Choroid plexus epithelial cell (primary cell): ENCODE measurements at regions not wholly inside any gene's neighbourhood (a gene's known extent, or its start where the extent isn't known, plus 50 kb on each side); places are given as distances from the start of the nearest gene placed in this dataset.

Experiments
- DNase-seq: peaks from one replicate; pipeline ENCODE4 v3.0.0-alpha.2; 2010; ENCODE audit warnings: low read depth
- H3K4me3 ChIP-seq: 2 replicates; pipeline ENCODE4 v1.5.1; 2011; ENCODE audit warnings: low read depth, mild to moderate bottlenecking, control low read depth, low read length, moderate library complexity
- TF ChIP-seq, protein P1 (sequence below): conservative IDR thresholded peaks from 2 replicates; pipeline ENCODE4 v1.5.1; 2011; ENCODE audit warnings: low read depth, mild to moderate bottlenecking, control low read depth, inconsistent platforms, low read length, moderate library complexity

GRCh38 chr5:5558102-5558501, 135.6 kb downstream of the ICE1 start:
- H3K4me3 ChIP-seq, result no peak overlapping the region
- DNase-seq, result no peak
- TF ChIP-seq, protein P1, sequence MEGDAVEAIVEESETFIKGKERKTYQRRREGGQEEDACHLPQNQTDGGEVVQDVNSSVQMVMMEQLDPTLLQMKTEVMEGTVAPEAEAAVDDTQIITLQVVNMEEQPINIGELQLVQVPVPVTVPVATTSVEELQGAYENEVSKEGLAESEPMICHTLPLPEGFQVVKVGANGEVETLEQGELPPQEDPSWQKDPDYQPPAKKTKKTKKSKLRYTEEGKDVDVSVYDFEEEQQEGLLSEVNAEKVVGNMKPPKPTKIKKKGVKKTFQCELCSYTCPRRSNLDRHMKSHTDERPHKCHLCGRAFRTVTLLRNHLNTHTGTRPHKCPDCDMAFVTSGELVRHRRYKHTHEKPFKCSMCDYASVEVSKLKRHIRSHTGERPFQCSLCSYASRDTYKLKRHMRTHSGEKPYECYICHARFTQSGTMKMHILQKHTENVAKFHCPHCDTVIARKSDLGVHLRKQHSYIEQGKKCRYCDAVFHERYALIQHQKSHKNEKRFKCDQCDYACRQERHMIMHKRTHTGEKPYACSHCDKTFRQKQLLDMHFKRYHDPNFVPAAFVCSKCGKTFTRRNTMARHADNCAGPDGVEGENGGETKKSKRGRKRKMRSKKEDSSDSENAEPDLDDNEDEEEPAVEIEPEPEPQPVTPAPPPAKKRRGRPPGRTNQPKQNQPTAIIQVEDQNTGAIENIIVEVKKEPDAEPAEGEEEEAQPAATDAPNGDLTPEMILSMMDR, result no peak

DNA sequence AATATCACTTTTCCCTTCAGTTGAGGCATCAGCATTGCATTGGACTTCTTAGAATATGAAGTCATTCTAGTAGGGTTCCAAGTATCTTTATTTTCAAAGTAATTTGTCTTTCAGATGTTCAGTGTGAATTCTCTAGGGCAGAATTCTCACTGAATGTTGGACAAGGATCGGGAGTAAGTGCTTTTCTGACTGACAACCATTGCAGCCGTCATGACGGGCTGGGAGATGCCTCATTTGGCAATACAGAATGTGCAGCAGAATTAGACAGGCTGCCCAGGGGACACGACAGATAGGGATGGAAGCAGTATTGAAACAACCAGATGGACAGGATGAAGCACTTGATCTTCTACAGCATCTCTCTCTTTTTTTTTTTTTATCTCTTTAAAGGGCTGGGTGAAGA, 129.0 kb downstream of the ICE1 start:
- TF ChIP-seq, protein P1, result no peak
- no peak overlapping the region for H3K4me3 ChIP-seq
- DNase-seq, result no peak

DNA sequence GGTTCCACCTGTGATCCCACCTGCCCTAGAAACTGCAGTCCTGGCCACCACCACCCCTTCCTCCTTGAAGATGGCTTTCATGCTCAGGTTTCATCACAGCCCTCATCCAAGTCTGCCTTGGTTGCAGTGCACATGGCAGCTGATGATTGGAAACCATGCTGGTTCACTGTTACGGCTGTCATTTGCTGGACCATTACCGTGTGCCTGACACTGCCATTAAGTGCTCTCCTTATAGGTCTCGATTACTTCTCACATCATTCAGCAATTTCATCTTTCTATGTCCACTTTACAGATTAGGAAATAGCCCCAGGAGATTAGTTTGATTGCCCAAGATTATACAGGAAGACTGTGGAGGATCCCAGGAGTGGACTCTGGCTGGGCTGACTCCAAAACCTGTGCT, 123.9 kb downstream of the ICE1 start:
- DNase-seq, result no peak
- TF ChIP-seq, protein P1, result no peak
- no peak overlapping the region for H3K4me3 ChIP-seq

GRCh38 chr5:5544094-5544663, 121.7 kb downstream of the ICE1 start:
- DNase-seq, result no peak
- no peak overlapping the region for H3K4me3 ChIP-seq
- TF ChIP-seq, protein P1, result no peak

- DNase-seq, result no peak
- H3K4me3 ChIP-seq, result no peak overlapping the region
- TF ChIP-seq, protein P1, result no peak
Measured at GRCh38 chr5:5542654-5543053, 120.2 kb downstream of the ICE1 start.

DNA sequence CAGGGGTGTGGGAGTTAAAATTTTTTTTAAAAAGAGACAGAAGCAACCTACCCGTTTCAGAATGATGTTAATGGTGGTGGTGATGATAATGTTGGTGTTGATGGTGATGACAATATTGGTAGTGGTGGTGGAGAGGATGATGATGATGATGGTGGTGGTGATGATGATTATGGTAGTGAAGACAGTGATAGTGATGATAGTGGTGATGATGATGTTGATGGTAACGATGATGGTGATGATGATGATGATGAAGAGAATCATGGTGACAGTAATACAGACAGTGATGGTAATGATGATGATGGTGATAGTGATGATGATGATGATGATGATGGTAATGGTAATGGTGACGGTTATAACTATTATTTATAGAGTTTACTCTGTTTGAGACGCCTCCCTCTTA, 117.6 kb downstream of the ICE1 start:
- DNase-seq, result no peak
- H3K4me3 ChIP-seq, result no peak overlapping the region
- TF ChIP-seq, protein P1, result no peak
